ENCODE measurements at regions not wholly inside any gene's neighbourhood (a gene's known extent, or its start where the extent isn't known, plus 50 kb on each side); places are given as distances from the start of the nearest gene placed in this dataset.
A peak's percentile ranks its signal among the peaks of the same experiment; 100 is the strongest.

DNA sequence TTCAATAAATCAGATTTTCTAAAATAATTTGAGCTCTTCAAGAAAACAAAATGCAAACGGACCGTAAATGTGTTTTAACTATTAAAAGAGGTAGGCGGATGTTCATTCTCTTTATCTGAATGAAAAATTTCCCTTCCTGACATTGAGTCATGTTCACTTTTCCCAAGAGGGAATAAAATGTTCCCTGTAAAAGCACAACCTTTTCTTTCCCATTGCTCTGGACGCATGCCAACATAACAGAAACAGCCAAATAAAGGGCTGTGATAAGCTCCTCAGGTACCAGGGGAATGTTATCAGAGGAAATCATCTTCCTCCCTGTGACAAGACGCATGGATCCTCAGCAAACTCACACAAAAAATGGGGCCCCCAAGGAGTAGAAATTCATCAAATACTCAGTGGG is 251.8 kb downstream of the MTERF1 start:
- Histone ChIP-seq H3K4me3 (no peak overlapping the region), H3K27me3 (no peaks in the 10 kb centered on the region), H3K4me1 (peaks cover 9% of the 10 kb centered on the region), H3K27ac (peak overlapping the region in 1 of 4 donors; percentile 33), H3K36me3 (replicated peaks in 1 of 2; ENCODE audit: insufficient read depth in 1 of 2, low read depth in 2 of 2) (no peaks in the 10 kb centered on the region), H3K9me3 (no peaks in the 10 kb centered on the region)
- ATAC-seq = no peak
- 12 to 15% methylated on average over 5 of the region's 5 CpGs for WGBS, 2 donors
- intact Hi-C loops (cut with DNase I) = no loop called here
- no peak for TF ChIP-seq POLR2A (IDR thresholded peaks at IDR 0.05)
- TF ChIP-seq, protein P1, sequence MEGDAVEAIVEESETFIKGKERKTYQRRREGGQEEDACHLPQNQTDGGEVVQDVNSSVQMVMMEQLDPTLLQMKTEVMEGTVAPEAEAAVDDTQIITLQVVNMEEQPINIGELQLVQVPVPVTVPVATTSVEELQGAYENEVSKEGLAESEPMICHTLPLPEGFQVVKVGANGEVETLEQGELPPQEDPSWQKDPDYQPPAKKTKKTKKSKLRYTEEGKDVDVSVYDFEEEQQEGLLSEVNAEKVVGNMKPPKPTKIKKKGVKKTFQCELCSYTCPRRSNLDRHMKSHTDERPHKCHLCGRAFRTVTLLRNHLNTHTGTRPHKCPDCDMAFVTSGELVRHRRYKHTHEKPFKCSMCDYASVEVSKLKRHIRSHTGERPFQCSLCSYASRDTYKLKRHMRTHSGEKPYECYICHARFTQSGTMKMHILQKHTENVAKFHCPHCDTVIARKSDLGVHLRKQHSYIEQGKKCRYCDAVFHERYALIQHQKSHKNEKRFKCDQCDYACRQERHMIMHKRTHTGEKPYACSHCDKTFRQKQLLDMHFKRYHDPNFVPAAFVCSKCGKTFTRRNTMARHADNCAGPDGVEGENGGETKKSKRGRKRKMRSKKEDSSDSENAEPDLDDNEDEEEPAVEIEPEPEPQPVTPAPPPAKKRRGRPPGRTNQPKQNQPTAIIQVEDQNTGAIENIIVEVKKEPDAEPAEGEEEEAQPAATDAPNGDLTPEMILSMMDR (IDR thresholded peaks at IDR 0.05) = no peak
- DNase-seq = peak in 3 of 4 donors; percentile 21 to 32 (median 26)

DNA sequence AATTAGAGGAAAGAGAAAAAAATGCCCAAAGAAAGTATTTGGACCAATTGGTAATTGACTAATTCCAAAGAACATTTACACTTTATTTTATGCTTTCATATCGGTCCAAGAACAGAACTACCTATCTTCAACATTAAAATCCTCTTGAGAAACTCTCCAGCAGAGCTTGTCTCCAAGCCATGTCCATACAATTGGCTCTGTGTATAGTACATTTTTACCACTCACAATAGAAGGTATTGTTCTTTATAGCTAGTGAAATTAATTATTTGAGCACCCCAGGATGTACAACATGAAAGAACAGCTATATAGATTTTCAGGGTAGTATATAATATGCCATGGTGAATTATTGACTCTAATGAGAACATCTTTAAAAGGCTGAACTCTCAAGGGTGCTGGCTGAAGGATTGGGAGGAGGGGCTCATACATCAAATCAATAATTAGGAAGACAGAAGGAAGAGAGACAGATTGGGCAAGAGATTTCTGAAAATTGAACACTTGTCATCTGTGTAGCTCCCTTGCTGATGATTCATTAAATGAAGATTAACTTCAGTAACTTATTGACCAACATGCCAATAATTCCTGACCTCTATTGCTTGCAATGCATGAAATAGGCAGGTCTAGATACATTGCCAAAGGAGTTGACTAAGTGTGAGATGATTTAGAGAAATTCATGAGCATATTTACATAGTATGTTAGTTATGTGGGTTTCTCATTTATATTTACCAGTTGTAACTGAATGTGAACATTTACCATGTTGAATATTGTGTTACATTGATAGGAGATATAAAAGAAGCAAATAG is 249.7 kb downstream of the MTERF1 start:
- peaks cover 9% of the 10 kb centered on the region for H3K4me1 ChIP-seq
- intact Hi-C loops (cut with DNase I) = no loop called here
- H3K36me3 ChIP-seq (replicated peaks in 1 of 2; ENCODE audit: insufficient read depth in 1 of 2, low read depth in 2 of 2) = no peaks in the 10 kb centered on the region
- H3K9me3 ChIP-seq = no peaks in the 10 kb centered on the region
- no peak overlapping the region for H3K4me3 ChIP-seq
- no peak for ATAC-seq
- TF ChIP-seq, protein P1 (IDR thresholded peaks at IDR 0.05) = no peak
- no peak for TF ChIP-seq POLR2A (IDR thresholded peaks at IDR 0.05)
- DNase-seq = no peak
- H3K27me3 ChIP-seq = no peaks in the 10 kb centered on the region
- no peak overlapping the region for H3K27ac ChIP-seq
- WGBS, 2 donors = 58 to 66% methylated on average over 1 of the region's 1 CpG

DNA sequence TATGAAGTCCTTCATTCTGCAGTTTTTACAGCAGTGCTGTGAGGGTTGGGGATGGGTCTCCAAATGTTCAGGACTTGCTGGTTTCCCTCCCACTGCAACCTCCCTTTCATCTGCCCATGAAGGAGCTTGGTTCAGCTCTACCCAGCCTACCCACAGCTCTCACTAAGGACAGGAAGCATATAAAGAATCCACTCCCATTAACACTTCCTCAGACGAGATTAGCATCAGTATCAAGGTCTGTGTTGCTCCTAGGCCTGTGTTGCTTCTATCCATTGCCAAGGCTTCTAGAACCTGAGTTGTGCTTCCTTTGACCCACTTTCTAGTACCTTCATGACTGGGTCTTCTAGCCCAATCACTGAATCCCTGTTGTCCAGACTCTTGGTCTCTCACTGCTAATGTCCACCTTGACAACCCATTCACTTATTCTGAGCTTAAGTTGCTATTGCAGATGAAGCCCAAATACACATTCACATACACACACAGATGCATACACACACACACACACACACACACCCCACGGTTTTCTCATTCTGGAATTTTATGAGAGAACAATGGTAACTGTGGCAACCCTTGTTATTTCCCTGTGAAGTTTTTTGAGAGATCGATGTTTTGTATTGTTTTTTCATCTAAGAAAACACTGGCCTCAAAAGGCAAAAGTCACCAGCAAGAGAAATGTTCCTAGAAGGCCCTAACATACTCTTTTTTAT is 248.1 kb downstream of the MTERF1 start:
- 52 to 57% methylated on average over 3 of the region's 3 CpGs for WGBS, 2 donors
- Histone ChIP-seq H3K4me3 (no peak overlapping the region), H3K27ac (no peak overlapping the region), H3K9me3 (no peaks in the 10 kb centered on the region), H3K4me1 (peaks cover 9% of the 10 kb centered on the region), H3K27me3 (no peaks in the 10 kb centered on the region), H3K36me3 (replicated peaks in 1 of 2; ENCODE audit: insufficient read depth in 1 of 2, low read depth in 2 of 2) (no peaks in the 10 kb centered on the region)
- ATAC-seq (no peak), DNase-seq (no peak)
- no peak for TF ChIP-seq POLR2A (IDR thresholded peaks at IDR 0.05)
- TF ChIP-seq, protein P1 (IDR thresholded peaks at IDR 0.05) = no peak
- intact Hi-C loops (cut with DNase I) = no loop called here

DNA sequence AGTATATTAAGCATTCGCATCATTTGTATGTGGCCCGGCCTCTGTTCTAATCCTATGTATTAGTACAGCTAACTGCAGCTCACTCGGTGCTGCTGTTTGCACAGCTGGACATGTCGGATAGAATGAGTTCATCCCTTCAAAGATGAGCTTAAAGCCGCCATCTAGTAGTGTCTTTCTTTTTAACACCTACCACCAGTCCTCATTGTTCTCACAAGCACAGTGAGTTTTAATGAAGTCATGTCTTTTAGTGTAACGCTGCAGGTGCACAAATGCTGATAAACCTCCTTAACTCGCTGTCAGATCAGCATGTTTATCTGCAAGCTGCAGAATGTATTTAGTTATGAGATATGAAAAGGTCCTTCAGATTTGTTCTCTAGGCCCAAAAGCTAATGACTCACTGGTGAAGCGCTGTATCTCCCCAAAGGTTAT is 247.5 kb downstream of the MTERF1 start:
- 64 to 72% methylated on average over 8 of the region's 8 CpGs for WGBS, 2 donors
- H3K4me3 ChIP-seq = no peak overlapping the region
- no peak for DNase-seq
- no peaks in the 10 kb centered on the region for H3K36me3 ChIP-seq (replicated peaks in 1 of 2; ENCODE audit: insufficient read depth in 1 of 2, low read depth in 2 of 2)
- H3K27me3 ChIP-seq = no peaks in the 10 kb centered on the region
- TF ChIP-seq, protein P1 (IDR thresholded peaks at IDR 0.05) = no peak
- TF ChIP-seq POLR2A (IDR thresholded peaks at IDR 0.05) = no peak
- no peak for ATAC-seq
- peaks cover 9% of the 10 kb centered on the region for H3K4me1 ChIP-seq
- no peaks in the 10 kb centered on the region for H3K9me3 ChIP-seq
- intact Hi-C loops (cut with DNase I) = no loop called here
- no peak overlapping the region for H3K27ac ChIP-seq
